ENCODE measurements at regions not wholly inside any gene's neighbourhood (a gene's known extent, or its start where the extent isn't known, plus 50 kb on each side); places are given as distances from the start of the nearest gene placed in this dataset.

DNA sequence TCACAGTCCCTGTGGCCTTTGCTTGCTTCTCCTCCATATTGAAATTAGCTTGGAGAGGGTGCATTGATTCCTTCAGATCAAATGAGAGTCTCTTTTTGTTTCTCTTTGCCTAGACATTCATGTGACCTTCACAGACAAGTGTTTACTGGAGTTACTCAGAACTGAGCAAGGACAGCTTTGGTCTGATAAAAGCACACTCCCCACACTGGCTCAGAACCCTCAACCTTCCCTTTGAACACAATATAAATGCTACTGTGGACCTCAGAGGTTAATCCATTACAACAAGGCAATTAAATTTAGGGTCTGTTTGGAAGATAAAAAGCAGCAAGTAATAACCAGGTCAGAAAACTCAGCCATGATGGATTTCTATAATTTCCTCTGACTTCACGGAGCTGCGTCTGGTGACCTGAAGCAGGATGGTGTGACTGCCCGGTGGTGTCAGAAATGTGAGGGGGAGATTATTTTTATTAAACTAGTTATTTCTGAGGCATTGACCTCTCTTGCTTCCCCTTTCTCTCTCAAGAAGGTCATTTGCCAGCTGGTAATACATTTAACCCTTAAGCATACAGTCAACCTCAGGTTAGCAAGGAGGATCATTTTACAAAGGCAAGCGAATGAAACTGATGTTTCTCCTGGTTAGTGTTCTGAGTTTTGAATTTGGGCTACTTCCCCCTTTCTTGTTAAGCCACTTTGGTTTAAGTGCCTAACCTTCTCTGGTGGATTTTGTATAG lies 208.2 kb downstream of the CLIC5 start:
- TF ChIP-seq, protein P1, sequence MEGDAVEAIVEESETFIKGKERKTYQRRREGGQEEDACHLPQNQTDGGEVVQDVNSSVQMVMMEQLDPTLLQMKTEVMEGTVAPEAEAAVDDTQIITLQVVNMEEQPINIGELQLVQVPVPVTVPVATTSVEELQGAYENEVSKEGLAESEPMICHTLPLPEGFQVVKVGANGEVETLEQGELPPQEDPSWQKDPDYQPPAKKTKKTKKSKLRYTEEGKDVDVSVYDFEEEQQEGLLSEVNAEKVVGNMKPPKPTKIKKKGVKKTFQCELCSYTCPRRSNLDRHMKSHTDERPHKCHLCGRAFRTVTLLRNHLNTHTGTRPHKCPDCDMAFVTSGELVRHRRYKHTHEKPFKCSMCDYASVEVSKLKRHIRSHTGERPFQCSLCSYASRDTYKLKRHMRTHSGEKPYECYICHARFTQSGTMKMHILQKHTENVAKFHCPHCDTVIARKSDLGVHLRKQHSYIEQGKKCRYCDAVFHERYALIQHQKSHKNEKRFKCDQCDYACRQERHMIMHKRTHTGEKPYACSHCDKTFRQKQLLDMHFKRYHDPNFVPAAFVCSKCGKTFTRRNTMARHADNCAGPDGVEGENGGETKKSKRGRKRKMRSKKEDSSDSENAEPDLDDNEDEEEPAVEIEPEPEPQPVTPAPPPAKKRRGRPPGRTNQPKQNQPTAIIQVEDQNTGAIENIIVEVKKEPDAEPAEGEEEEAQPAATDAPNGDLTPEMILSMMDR (IDR thresholded peaks at IDR 0.05; ENCODE audit: low read length): no peak
- TF ChIP-seq EZH2 (optimal IDR thresholded peaks at IDR 0.05; ENCODE audit: low read depth, low read length) (no peak), EZH2phosphoT487 (IDR thresholded peaks at IDR 0.05; ENCODE audit: low read length) (no peak)
- H3K9me3 ChIP-seq (replicated peaks; ENCODE audit: insufficient read depth, low read length): no peaks in the 10 kb centered on the region
- DNase-seq: no peak
- H3K4me1 ChIP-seq (ENCODE audit: low read length): peaks cover 36% of the 10 kb centered on the region
- H3K9ac ChIP-seq (ENCODE audit: low read length): no peak overlapping the region
- no peaks in the 10 kb centered on the region for H3K79me2 ChIP-seq (ENCODE audit: low read length)
- no peaks in the 10 kb centered on the region for H4K20me1 ChIP-seq (ENCODE audit: insufficient read depth, low read length)
- H2AFZ ChIP-seq (ENCODE audit: low read length): no peak overlapping the region
- peaks cover 10% of the 10 kb centered on the region for H3F3A ChIP-seq (ENCODE audit: insufficient read depth, low read length)
- H3K4me2 ChIP-seq (ENCODE audit: low read depth, low read length): no peak overlapping the region
- no peaks in the 10 kb centered on the region for H3K9me2 ChIP-seq (replicated peaks; ENCODE audit: insufficient read depth, low read length)
- no peak overlapping the region for H3K4me3 ChIP-seq (ENCODE audit: low read length)
- H3K36me3 ChIP-seq (replicated peaks; ENCODE audit: insufficient read depth, low read length): no peaks in the 10 kb centered on the region
- H3K27ac ChIP-seq (ENCODE audit: low read length): no peak overlapping the region
- no peaks in the 10 kb centered on the region for H3K27me3 ChIP-seq (replicated peaks; ENCODE audit: insufficient read depth, low read length)

DNA sequence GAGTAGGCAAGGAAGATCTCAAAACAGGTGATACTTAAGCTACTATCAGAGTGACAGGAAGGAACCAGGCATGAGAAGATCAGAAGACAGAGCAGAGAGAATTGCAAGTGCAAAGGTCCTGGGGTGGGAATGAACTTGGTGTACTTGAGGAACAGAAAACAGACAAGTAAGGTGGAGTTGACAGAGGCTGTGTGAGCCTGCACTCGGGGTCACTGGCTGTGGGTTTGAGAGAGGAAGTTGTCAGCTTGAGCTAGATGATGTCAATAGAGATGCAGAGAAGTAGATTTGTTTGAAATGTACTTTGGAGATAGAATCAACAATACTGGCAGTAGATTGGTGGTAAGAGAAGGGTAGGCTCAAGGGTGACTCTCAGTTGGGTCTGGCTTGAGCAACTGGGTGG lies 209.5 kb downstream of the CLIC5 start:
- TF ChIP-seq EZH2phosphoT487 (IDR thresholded peaks at IDR 0.05; ENCODE audit: low read length) (no peak), EZH2 (optimal IDR thresholded peaks at IDR 0.05; ENCODE audit: low read depth, low read length) (no peak)
- TF ChIP-seq, protein P1 (IDR thresholded peaks at IDR 0.05; ENCODE audit: low read length): no peak
- Histone ChIP-seq H3K4me3 (ENCODE audit: low read length) (no peak overlapping the region), H3K79me2 (ENCODE audit: low read length) (no peaks in the 10 kb centered on the region), H4K20me1 (ENCODE audit: insufficient read depth, low read length) (no peaks in the 10 kb centered on the region), H3K9me3 (replicated peaks; ENCODE audit: insufficient read depth, low read length) (no peaks in the 10 kb centered on the region), H3K4me2 (ENCODE audit: low read depth, low read length) (no peak overlapping the region), H3K9ac (ENCODE audit: low read length) (no peak overlapping the region), H3K36me3 (replicated peaks; ENCODE audit: insufficient read depth, low read length) (no peaks in the 10 kb centered on the region), H3K4me1 (ENCODE audit: low read length) (peaks cover 36% of the 10 kb centered on the region), H2AFZ (ENCODE audit: low read length) (no peak overlapping the region), H3F3A (ENCODE audit: insufficient read depth, low read length) (peaks cover 10% of the 10 kb centered on the region), H3K9me2 (replicated peaks; ENCODE audit: insufficient read depth, low read length) (no peaks in the 10 kb centered on the region), H3K27ac (ENCODE audit: low read length) (no peak overlapping the region), H3K27me3 (replicated peaks; ENCODE audit: insufficient read depth, low read length) (no peaks in the 10 kb centered on the region)
- DNase-seq: no peak

DNA sequence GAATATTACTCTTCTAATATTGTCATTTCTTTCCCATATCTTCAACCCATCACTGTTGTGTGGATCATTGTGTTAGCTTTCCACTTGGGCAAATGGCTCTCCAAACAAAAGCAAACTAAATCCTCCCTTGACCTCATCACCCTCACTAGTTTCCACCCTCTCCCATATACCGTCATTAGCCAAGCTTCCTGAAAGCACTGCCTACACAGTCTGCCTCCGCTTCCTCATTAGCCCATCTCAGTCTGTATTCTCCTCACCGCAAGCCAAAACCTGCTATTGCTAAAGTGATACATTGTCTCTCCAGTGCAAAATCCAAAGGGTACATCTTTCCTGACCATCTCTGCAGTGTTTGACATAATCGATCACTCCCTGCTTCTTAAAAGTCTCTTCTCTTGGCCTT lies 212.6 kb downstream of the CLIC5 start:
- Histone ChIP-seq H3K9ac (ENCODE audit: low read length) (no peak overlapping the region), H3K9me3 (replicated peaks; ENCODE audit: insufficient read depth, low read length) (no peaks in the 10 kb centered on the region), H4K20me1 (ENCODE audit: insufficient read depth, low read length) (no peaks in the 10 kb centered on the region), H3K9me2 (replicated peaks; ENCODE audit: insufficient read depth, low read length) (no peaks in the 10 kb centered on the region), H3K79me2 (ENCODE audit: low read length) (no peaks in the 10 kb centered on the region), H3K4me3 (ENCODE audit: low read length) (no peak overlapping the region), H3F3A (ENCODE audit: insufficient read depth, low read length) (no peaks in the 10 kb centered on the region), H3K4me1 (ENCODE audit: low read length) (peaks cover 19% of the 10 kb centered on the region), H3K36me3 (replicated peaks; ENCODE audit: insufficient read depth, low read length) (no peaks in the 10 kb centered on the region), H3K27me3 (replicated peaks; ENCODE audit: insufficient read depth, low read length) (no peaks in the 10 kb centered on the region), H3K4me2 (ENCODE audit: low read depth, low read length) (no peak overlapping the region), H3K27ac (ENCODE audit: low read length) (no peak overlapping the region), H2AFZ (ENCODE audit: low read length) (no peak overlapping the region)
- TF ChIP-seq EZH2phosphoT487 (IDR thresholded peaks at IDR 0.05; ENCODE audit: low read length) (no peak), EZH2 (optimal IDR thresholded peaks at IDR 0.05; ENCODE audit: low read depth, low read length) (no peak)
- TF ChIP-seq, protein P1 (IDR thresholded peaks at IDR 0.05; ENCODE audit: low read length): no peak
- no peak for DNase-seq
